ENCODE measurements at regions not wholly inside any gene's neighbourhood (a gene's known extent, or its start where the extent isn't known, plus 50 kb on each side); places are given as distances from the start of the nearest gene placed in this dataset.

GRCh38 chr1:218524526-218524925 is 179.4 kb downstream of the TGFB2 start:
- no peak for TF ChIP-seq POLR2A (IDR thresholded peaks at IDR 0.05)
- TF ChIP-seq, protein P1, sequence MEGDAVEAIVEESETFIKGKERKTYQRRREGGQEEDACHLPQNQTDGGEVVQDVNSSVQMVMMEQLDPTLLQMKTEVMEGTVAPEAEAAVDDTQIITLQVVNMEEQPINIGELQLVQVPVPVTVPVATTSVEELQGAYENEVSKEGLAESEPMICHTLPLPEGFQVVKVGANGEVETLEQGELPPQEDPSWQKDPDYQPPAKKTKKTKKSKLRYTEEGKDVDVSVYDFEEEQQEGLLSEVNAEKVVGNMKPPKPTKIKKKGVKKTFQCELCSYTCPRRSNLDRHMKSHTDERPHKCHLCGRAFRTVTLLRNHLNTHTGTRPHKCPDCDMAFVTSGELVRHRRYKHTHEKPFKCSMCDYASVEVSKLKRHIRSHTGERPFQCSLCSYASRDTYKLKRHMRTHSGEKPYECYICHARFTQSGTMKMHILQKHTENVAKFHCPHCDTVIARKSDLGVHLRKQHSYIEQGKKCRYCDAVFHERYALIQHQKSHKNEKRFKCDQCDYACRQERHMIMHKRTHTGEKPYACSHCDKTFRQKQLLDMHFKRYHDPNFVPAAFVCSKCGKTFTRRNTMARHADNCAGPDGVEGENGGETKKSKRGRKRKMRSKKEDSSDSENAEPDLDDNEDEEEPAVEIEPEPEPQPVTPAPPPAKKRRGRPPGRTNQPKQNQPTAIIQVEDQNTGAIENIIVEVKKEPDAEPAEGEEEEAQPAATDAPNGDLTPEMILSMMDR (IDR thresholded peaks at IDR 0.05): no peak

Measured in uterus (tissue), 2 donors.